GM23338 (cell line): ENCODE measurements at regions not wholly inside any gene's neighbourhood (a gene's known extent, or its start where the extent isn't known, plus 50 kb on each side); places are given as distances from the start of the nearest gene placed in this dataset.

ENCODE experiments used
- CREB1 ChIP-seq: fragments of 250-450 bp; sonication (Bioruptor Pico); IDR thresholded peaks from 2 replicates; pipeline ENCODE4 v1.5.0; 2020; ENCODE audit warnings: low read depth, mild to moderate bottlenecking, moderate library complexity
- EZH2 ChIP-seq: fragments of 200-600 bp; sonication (generic); IDR thresholded peaks from one replicate; pipeline ENCODE4 v1.8.0; 2017; ENCODE audit warnings: antibody characterized with exemption, mild to moderate bottlenecking, low read depth; ENCODE audit not compliant: unreplicated experiment
- JUNB ChIP-seq: IDR thresholded peaks from one replicate; pipeline ENCODE4 v1.6.1; 2016; ENCODE audit warnings: antibody characterized with exemption; ENCODE audit not compliant: unreplicated experiment
- STAT1 ChIP-seq: IDR thresholded peaks from one replicate; pipeline ENCODE4 v1.6.1; 2016; ENCODE audit warnings: antibody characterized with exemption; ENCODE audit not compliant: unreplicated experiment
- ZNF331 ChIP-seq: fragments of 250-450 bp; sonication (Bioruptor Pico); IDR thresholded peaks from 2 replicates; pipeline ENCODE4 v1.5.0; 2020; ENCODE audit warnings: low read depth, mild to moderate bottlenecking, moderate library complexity
- TF ChIP-seq, protein P1 (sequence below), 2 experiments: fragments of 200-600 bp in 1 of 2; sonication (generic) in 1 of 2; conservative IDR thresholded peaks; 2 replicates each; pipeline versions ENCODE4 v1.5.1 to v1.6.1; 2016 to 2017; ENCODE audit warnings: antibody characterized with exemption in 2 of 2, low read depth in 2 of 2, mild to moderate bottlenecking in 2 of 2, moderate library complexity in 1 of 2
- TF ChIP-seq, protein P2 (sequence below): IDR thresholded peaks from 2 replicates; pipeline ENCODE4 v1.6.1; 2016; ENCODE audit warnings: antibody characterized with exemption
- TF ChIP-seq, protein P3 (sequence below): IDR thresholded peaks from one replicate; pipeline ENCODE4 v1.6.1; 2018; ENCODE audit warnings: antibody characterized with exemption; ENCODE audit not compliant: unreplicated experiment

DNA sequence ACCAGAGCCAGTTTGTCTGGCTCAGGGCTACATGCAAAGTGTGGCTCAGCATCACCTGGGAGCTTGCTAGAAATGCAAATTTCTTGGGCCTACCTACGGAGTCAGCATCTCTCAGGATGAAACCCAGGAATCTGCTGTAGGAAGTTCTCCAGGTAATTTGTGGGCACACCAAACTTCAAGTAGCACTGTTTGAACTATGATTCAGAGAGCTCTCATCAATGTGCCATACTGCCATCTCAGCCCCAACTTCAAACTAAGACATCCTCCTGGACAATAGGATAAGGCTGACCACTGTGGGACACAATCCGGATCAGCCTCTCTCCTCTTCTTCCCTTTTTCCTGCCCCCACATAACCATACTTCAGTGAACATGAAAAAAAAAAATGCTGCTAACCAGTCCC is 374.5 kb downstream of the METTL15 start:
- TF ChIP-seq, protein P1, sequence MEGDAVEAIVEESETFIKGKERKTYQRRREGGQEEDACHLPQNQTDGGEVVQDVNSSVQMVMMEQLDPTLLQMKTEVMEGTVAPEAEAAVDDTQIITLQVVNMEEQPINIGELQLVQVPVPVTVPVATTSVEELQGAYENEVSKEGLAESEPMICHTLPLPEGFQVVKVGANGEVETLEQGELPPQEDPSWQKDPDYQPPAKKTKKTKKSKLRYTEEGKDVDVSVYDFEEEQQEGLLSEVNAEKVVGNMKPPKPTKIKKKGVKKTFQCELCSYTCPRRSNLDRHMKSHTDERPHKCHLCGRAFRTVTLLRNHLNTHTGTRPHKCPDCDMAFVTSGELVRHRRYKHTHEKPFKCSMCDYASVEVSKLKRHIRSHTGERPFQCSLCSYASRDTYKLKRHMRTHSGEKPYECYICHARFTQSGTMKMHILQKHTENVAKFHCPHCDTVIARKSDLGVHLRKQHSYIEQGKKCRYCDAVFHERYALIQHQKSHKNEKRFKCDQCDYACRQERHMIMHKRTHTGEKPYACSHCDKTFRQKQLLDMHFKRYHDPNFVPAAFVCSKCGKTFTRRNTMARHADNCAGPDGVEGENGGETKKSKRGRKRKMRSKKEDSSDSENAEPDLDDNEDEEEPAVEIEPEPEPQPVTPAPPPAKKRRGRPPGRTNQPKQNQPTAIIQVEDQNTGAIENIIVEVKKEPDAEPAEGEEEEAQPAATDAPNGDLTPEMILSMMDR (conservative IDR thresholded peaks at IDR 0.05; ENCODE audit: low read depth in 2 of 2), result no peak
- TF ChIP-seq, protein P2, sequence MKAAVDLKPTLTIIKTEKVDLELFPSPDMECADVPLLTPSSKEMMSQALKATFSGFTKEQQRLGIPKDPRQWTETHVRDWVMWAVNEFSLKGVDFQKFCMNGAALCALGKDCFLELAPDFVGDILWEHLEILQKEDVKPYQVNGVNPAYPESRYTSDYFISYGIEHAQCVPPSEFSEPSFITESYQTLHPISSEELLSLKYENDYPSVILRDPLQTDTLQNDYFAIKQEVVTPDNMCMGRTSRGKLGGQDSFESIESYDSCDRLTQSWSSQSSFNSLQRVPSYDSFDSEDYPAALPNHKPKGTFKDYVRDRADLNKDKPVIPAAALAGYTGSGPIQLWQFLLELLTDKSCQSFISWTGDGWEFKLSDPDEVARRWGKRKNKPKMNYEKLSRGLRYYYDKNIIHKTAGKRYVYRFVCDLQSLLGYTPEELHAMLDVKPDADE, result no peak
- no peak for TF ChIP-seq ZNF331 (CRISPR knock-in tag)
- no peak for TF ChIP-seq EZH2
- no peak for TF ChIP-seq JUNB
- TF ChIP-seq, protein P3, sequence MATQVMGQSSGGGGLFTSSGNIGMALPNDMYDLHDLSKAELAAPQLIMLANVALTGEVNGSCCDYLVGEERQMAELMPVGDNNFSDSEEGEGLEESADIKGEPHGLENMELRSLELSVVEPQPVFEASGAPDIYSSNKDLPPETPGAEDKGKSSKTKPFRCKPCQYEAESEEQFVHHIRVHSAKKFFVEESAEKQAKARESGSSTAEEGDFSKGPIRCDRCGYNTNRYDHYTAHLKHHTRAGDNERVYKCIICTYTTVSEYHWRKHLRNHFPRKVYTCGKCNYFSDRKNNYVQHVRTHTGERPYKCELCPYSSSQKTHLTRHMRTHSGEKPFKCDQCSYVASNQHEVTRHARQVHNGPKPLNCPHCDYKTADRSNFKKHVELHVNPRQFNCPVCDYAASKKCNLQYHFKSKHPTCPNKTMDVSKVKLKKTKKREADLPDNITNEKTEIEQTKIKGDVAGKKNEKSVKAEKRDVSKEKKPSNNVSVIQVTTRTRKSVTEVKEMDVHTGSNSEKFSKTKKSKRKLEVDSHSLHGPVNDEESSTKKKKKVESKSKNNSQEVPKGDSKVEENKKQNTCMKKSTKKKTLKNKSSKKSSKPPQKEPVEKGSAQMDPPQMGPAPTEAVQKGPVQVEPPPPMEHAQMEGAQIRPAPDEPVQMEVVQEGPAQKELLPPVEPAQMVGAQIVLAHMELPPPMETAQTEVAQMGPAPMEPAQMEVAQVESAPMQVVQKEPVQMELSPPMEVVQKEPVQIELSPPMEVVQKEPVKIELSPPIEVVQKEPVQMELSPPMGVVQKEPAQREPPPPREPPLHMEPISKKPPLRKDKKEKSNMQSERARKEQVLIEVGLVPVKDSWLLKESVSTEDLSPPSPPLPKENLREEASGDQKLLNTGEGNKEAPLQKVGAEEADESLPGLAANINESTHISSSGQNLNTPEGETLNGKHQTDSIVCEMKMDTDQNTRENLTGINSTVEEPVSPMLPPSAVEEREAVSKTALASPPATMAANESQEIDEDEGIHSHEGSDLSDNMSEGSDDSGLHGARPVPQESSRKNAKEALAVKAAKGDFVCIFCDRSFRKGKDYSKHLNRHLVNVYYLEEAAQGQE, result no peak
- TF ChIP-seq STAT1, result no peak
- TF ChIP-seq CREB1, result no peak
